ENCODE measurements at regions not wholly inside any gene's neighbourhood (a gene's known extent, or its start where the extent isn't known, plus 50 kb on each side); places are given as distances from the start of the nearest gene placed in this dataset.

GRCh38 chr11:127644366-127644765 is 643.8 kb upstream of the KIRREL3 start:
- no peak for DNase-seq (ENCODE audit: low read depth)

GRCh38 chr11:127643268-127644058 is 642.9 kb upstream of the KIRREL3 start:
- DNase-seq (ENCODE audit: low read depth) = no peak

DNA sequence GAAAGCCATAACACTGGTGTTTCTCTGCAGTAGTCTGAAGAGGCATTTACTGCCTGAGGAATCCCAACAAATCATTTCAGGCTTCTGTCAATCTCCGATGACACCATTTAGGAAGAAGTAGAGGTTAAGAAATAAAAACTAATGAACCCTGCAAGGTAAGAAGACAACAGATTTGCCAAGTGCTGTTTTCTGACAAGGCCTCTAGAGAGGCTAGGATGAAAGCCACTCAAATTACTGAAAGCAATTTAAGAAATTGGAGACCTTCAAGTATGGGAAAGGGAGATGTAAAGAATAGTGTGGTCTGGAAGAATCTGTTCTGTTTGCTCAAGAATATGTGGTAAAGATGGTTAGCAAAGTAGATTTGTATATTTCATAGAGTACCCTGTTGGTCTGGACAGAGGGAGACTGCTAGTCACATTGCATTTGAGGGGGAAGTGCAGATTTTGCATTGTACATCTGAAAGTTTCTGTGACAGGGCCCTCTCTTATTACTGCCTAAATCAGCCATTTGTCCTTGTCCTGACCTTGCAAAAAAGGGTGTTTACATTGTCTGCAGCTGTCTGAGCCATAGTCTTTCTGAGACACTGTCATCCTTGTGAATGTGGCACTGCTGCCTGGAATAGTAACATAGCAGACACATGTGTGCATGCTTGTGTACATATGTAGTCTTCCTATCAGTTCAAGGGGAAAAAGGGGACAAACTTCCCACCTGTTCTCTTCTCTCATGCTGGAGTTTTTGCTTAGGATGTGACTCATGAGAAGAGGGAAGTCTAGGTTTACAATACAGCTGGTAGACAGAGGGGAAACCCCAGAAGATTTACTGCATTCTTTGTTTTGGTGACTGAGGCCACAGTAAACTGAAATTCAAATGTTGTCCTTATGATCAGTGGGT is 640.2 kb upstream of the KIRREL3 start:
- no peak for DNase-seq (ENCODE audit: low read depth)

DNA sequence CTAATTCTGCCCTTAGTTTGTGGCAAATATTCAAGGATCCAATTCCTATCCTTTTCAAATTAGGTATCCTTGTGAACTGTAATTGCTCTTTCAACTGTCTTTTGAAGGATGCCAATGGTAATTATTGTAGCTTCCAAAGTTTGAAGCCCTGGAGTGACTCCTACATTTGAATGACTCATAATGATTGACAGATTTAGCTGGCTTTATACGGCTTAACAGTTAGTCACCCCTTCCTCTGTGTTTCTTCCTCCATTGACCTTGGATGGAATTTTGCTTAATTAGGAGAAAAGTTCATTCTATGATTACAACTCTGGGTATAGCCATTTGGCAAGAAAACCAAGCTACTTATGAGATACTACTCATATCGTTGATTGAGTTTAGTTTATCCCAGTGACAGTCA is 639.3 kb upstream of the KIRREL3 start:
- DNase-seq (ENCODE audit: low read depth) = no peak

DNA sequence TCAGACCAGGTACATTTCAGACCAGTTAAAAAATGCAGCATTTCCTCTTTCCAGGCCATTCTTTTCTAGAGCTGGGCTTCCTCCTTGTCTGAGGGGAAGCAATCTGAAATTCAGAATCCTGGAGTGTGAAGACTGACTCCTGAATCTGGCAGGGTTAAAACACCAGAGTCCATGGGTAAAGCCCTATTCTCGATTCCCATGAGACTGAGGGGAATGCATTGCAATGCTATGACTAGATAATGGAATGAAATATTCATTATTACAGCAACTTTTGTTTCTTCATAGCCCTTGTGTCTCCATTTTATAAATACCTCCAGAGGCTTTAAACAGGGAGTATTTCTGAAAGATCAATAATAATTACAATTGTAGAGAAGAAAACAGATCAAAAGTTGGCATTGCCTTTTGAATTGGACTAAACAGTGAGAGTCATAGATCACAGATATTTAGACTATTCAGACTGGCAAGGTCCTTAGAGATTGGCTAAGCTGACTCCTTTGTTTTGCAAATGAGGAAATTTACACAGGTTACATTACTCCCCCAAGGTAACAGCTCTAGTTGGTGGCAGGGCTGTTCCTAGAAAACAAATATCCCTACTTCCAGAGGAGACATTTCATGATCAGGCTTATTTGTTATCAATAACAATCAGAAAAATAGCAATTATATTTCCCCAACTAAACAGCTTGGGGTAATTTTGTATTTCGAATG is 632.6 kb upstream of the KIRREL3 start:
- DNase-seq (ENCODE audit: low read depth) = no peak

DNA sequence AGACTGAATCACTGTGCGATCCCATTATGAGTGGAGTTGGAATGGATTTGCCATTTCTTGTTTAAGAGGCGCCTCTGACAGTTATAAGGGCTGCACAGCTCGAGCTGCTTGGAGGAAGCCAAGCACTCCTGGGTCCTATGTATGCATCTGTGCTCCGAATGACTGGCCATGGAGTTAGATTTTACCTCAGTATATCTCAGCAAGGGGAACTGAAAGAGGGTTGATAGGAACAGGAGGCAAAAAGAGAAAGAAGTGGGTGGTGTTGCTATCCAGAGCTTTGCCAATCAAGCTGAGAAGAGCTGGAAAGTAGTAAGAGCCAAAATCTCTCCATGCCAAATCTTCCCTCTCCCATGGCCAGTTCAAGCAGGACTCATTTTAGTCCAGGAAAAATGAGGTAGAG is 632.0 kb upstream of the KIRREL3 start:
- DNase-seq (ENCODE audit: low read depth) = no peak

DNA sequence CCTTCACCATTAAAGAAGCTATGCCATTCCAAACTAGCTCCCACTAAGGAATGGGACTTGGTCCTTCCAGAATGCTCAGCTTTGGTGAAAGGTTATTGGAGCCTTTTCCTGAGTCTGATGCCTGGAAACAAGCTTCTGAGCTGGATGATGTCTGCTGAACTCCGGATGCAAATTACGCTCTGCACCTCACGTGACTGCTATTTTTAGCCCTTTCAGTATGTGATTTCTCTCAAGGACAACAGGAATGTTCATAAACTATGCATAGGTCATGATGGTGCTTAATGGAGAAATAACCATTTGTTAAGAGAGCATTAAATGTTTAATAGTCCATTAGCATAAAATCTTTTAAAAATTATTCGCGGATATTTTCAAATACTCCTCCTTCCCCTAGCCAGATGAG is 631.4 kb upstream of the KIRREL3 start:
- DNase-seq (ENCODE audit: low read depth) = no peak

DNA sequence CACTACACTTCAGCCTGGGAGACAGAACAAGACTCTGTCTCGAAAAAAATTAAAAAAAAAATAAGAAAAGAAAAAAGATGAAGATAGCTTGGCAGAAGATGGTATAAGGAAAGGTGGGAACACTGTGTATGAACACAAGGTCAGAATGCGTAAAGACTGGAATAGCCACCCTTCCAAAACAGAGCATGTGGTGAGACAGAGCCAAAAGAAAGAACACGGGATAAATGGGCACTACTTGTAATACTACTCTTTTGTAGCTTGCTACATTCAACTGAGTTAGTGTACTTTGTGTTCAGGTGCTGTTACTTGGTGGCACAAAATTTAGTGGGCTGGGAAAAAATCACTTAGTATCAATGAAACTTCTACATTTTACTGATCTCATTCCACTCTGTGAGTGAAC is 628.6 kb upstream of the KIRREL3 start:
- no peak for DNase-seq (ENCODE audit: low read depth)

- no peak for DNase-seq (ENCODE audit: low read depth)
Measured at GRCh38 chr11:127628458-127628785, 627.9 kb upstream of the KIRREL3 start.

- DNase-seq (ENCODE audit: low read depth) = no peak
Measured at GRCh38 chr11:127627629-127628457, 627.3 kb upstream of the KIRREL3 start.

DNA sequence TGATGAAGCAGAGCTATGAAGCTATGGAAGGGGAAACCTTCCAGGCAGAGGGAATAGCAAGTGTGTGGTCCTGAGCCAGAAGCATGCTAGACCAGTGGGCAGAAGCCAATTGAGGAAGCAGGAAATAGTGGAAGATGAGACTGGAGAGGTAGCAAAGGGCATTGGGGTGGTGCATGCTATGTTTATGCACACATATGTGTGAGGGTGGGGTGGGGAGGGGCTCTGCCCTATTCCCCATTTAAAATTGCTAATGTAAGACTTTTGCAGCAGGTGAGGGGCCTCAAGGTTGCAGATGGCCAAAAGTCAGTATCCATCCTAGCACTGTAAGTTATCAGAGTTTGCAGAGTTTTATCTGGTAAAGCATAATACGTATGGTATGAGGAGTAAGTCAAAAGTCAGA is 626.6 kb upstream of the KIRREL3 start:
- DNase-seq (ENCODE audit: low read depth) = no peak

DNA sequence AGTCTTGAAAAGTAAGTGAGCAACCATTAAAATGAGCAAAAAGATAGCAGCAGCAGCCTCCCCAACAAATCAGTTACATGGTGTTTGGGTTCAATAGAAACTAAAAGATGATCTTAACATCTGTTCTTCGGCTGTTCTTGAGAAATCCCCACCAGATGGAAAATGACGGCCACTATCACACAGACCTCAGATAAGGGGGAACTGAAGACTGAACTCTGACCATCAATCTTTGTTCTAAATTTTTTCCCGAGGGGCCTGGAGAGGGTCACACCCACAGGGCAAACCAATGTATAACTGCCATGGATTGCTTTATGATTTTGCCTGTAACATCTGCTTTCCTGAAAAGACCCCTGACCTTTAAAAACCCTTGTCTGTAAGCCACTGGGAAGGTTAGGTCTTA is 624.8 kb upstream of the KIRREL3 start:
- DNase-seq (ENCODE audit: low read depth) = no peak

GRCh38 chr11:127624306-127624856 is 623.8 kb upstream of the KIRREL3 start:
- no peak for DNase-seq (ENCODE audit: low read depth)

GRCh38 chr11:127622686-127623085 is 622.1 kb upstream of the KIRREL3 start:
- no peak for DNase-seq (ENCODE audit: low read depth)

DNA sequence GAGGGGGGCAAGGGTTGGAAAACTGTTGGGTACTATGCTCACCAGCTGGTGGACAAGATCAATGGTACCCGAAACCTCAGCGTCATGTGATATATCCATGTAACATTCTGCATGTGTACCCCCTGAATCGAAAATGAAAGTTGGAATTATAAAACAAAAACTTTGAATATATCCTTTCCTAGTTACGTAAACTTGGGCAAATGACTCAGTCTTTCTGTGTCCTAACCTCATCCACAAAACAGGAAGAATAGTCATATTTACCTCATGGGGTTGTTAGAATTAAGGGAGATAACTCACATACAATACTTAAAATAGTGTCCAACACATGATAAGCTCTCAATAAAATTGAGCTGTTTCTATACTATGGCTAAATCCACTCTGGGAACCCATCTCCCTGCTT is 620.1 kb upstream of the KIRREL3 start:
- DNase-seq (ENCODE audit: low read depth) = no peak

GRCh38 chr11:127619946-127620345 is 619.4 kb upstream of the KIRREL3 start:
- no peak for DNase-seq (ENCODE audit: low read depth)

DNA sequence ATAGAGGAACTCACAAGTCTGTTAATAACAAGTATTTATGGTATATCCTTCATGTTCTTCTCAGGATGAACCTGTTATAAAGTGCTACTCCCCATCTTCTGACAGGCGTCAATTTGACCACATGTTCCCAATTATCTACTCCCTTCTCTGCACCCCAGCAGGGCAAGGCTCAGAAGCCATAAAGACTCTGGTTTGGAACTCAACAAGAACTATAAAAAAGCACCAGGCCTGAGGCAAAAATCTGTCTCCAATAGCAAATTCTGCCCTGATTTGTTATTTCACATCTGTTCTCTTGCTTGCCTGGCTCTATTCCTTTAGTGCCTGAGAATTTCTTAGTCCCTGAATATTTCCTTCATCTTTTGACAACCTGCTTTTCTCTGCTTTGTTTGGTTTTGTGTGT is 618.2 kb upstream of the KIRREL3 start:
- no peak for DNase-seq (ENCODE audit: low read depth)

DNA sequence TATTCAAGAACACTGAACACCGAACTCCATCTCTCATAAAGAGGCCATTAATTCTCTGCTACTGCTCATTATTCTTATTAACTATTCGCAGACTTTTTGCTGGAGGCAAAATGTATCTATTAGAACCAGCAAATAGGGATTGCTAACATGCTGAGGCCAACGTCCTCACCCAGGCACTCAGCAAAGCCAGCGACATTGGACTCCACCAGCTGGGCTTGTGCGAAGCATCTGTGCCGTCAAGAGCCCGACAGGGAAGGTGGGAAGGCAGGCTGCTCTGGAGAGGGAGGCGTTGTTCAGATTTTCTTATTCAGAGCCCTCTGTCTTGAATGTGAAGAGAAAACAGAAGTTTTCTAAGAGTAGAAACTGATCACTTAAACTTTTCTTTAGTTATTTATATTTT is 615.6 kb upstream of the KIRREL3 start:
- DNase-seq (ENCODE audit: low read depth) = no peak

DNA sequence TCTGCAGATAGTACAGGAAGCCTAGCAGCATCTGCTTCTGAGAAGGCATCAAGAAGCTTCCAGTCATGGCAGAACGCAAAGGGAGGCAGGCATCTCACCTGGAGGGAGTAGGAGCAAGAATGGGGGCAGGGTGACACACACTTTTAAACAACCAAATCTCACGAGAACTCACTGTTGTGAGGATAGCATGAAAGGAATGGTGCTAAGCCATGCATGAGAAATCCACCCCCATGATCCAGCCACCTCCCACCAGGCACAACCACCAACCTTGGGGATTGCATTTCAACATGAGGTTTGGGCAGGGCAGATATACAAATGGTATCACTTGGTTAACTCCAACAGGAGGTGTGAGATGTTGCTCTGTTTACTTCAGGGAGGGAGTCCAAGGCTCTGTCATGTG is 612.0 kb upstream of the KIRREL3 start:
- DNase-seq (ENCODE audit: low read depth) = no peak

GRCh38 chr11:127609025-127609773 is 608.6 kb upstream of the KIRREL3 start:
- no peak for DNase-seq (ENCODE audit: low read depth)

Measured in activated gamma-delta T cell treated with anti-CD3 and anti-CD28 coated beads, Interleukin-2, amount 50 U/mL, for 16 hours (primary cell).